ENCODE measurements at regions not wholly inside any gene's neighbourhood (a gene's known extent, or its start where the extent isn't known, plus 50 kb on each side); places are given as distances from the start of the nearest gene placed in this dataset.
A peak's percentile ranks its signal among the peaks of the same experiment; 100 is the strongest.

DNA sequence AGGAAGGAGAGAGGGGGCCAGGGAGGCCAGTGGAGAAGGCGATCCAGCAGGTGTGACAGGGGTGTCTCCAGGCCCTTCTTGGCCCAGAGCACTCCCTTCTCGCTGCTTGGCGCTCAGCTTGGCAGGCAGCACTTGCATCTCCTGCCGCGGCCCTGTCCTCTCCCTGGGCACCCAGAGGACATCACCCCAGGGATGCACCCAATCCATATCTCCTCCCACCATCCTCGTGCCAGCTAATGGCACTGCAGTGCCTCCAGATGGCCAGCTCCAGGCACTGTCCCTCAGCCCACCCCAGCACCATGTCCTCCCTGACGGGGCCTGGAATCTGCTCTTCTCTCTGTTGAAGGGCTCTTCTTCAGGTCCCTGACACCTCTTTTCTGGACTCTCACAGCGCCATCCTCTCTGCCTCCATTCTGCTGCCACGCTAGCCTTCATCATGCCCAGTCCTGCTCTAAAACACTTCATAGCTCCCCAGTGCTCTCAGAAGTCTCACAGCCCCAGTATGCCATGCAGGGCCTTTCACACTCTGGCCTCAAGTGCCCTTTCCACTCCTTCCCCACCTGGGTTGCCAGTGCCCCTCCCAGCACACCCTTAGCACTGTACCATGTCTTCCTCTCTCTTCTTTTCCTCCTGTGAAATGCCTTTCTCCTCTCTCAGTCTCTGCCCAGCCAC, 106.8 kb upstream of the SLC6A11 start:
- Histone ChIP-seq H3K27me3 (ENCODE audit: insufficient read depth, low read length) (peaks cover 22% of the 10 kb centered on the region), H3K4me3 (ENCODE audit: low read length in 2 of 2) (no peak overlapping the region), H3K9me3 (ENCODE audit: control insufficient read depth in 1 of 2, low read length in 2 of 2) (no peaks in the 10 kb centered on the region), H3K36me3 (ENCODE audit: insufficient read depth, low read length) (no peaks in the 10 kb centered on the region), H3K27ac (ENCODE audit: low read depth, low read length) (no peak overlapping the region), H3K4me1 (ENCODE audit: insufficient read depth, low read length) (peaks cover 4% of the 10 kb centered on the region)
- intact Hi-C loops (cut with micrococcal nuclease), result no loop called here
- peaks cover 0 to 8% (median 0%) of the 10 kb centered on the region in 8 donors for H3K9me3 Mint-ChIP-seq
- ChIA-PET CTCF (ENCODE audit: partially characterized antibody) (interaction anchor here (0.6 kb wide), 1 partner anchor 476 kb away, joined by 4 read pairs; no protein-coding TSS in a partner anchor), POLR2A (ENCODE audit: partially characterized antibody) (no interaction called here)
- no peak overlapping the region for H3K27ac Mint-ChIP-seq
- no peaks in the 10 kb centered on the region for H3K36me3 Mint-ChIP-seq
- peaks cover 3 to 9% (median 6%) of the 10 kb centered on the region in 4 donors for H3K4me1 Mint-ChIP-seq
- no peak for DNase-seq
- H3K27me3 Mint-ChIP-seq, result peaks cover 48 to 70% of the 10 kb centered on the region in 2 donors
- peak overlapping the region in 1 of 8 donors; percentile 44 for H3K4me3 Mint-ChIP-seq

GRCh38 chr3:10712121-10712520, 103.9 kb upstream of the SLC6A11 start:
- intact Hi-C loops (cut with micrococcal nuclease), result no loop called here
- Histone ChIP-seq H3K4me3 (ENCODE audit: low read length in 2 of 2) (no peak overlapping the region), H3K9me3 (ENCODE audit: control insufficient read depth in 1 of 2, low read length in 2 of 2) (no peaks in the 10 kb centered on the region), H3K4me1 (ENCODE audit: insufficient read depth, low read length) (no peaks in the 10 kb centered on the region), H3K27ac (ENCODE audit: low read depth, low read length) (no peak overlapping the region), H3K36me3 (ENCODE audit: insufficient read depth, low read length) (no peaks in the 10 kb centered on the region), H3K27me3 (ENCODE audit: insufficient read depth, low read length) (peaks cover 3% of the 10 kb centered on the region)
- H3K4me3 Mint-ChIP-seq, result no peak overlapping the region
- CTCF ChIA-PET (ENCODE audit: partially characterized antibody), result no interaction called here
- H3K27ac Mint-ChIP-seq, result no peak overlapping the region
- peaks cover 0 to 15% (median 4%) of the 10 kb centered on the region in 8 donors for H3K9me3 Mint-ChIP-seq
- H3K27me3 Mint-ChIP-seq, result peaks cover 26 to 43% of the 10 kb centered on the region in 2 donors
- POLR2A ChIA-PET (ENCODE audit: partially characterized antibody), result no interaction called here
- peaks cover 0 to 2% (median 1%) of the 10 kb centered on the region in 4 donors for H3K4me1 Mint-ChIP-seq
- H3K36me3 Mint-ChIP-seq, result no peaks in the 10 kb centered on the region
- no peak for DNase-seq

DNA sequence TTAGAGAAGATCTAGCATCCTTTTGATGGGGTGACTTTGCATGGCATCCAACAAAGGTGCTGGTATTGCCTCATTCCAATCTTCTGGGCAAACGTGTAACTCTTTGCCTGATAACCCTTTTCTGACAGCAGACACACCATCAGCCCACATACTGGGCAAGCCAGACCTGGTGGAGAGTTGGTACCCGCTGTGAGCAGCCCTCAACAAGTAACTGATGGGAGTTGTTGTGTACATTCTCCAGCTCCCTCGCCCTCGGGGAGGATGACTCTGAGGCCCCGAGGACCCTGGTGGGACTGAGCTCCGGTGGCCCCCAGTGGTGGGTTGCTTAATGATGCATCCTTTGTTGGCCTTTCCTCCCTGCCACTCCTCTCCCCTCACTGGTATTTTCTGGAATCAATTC, 102.4 kb upstream of the SLC6A11 start:
- Histone ChIP-seq H3K27me3 (ENCODE audit: insufficient read depth, low read length) (no peaks in the 10 kb centered on the region), H3K9me3 (ENCODE audit: control insufficient read depth in 1 of 2, low read length in 2 of 2) (no peaks in the 10 kb centered on the region), H3K4me3 (ENCODE audit: low read length in 2 of 2) (no peak overlapping the region), H3K27ac (ENCODE audit: low read depth, low read length) (no peak overlapping the region), H3K36me3 (ENCODE audit: insufficient read depth, low read length) (no peaks in the 10 kb centered on the region), H3K4me1 (ENCODE audit: insufficient read depth, low read length) (no peaks in the 10 kb centered on the region)
- Mint-ChIP-seq H3K4me3 (no peak overlapping the region), H3K27ac (no peak overlapping the region), H3K9me3 (peaks cover 0 to 15% (median 4%) of the 10 kb centered on the region in 8 donors), H3K36me3 (no peaks in the 10 kb centered on the region), H3K4me1 (no peaks in the 10 kb centered on the region), H3K27me3 (peaks cover 22 to 37% of the 10 kb centered on the region in 2 donors)
- CTCF ChIA-PET (ENCODE audit: partially characterized antibody), result no interaction called here
- no peak for DNase-seq
- intact Hi-C loops (cut with micrococcal nuclease), result no loop called here
- POLR2A ChIA-PET (ENCODE audit: partially characterized antibody), result no interaction called here

DNA sequence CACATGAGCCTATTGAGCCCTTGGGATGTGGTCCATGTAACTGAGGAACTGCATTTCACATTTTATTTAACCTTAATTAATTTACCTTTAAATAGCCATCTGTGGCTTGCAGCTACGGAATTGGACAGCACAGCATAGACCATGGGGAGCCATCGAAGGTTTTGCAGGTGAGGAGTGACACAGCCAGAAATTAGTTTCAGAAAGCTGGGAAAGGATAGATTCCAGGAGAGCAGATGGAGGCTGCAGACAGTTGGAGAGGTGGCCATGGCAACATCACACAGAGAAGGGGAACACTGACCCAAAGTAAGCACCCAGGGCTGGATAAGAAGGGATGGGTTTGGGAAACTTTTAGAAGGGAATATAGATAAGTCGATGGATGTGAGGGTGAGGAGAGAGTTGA, 100.1 kb upstream of the SLC6A11 start:
- Histone ChIP-seq H3K27ac (ENCODE audit: low read depth, low read length) (no peak overlapping the region), H3K9me3 (ENCODE audit: control insufficient read depth in 1 of 2, low read length in 2 of 2) (no peaks in the 10 kb centered on the region), H3K4me1 (ENCODE audit: insufficient read depth, low read length) (no peaks in the 10 kb centered on the region), H3K27me3 (ENCODE audit: insufficient read depth, low read length) (no peaks in the 10 kb centered on the region), H3K4me3 (ENCODE audit: low read length in 2 of 2) (no peak overlapping the region), H3K36me3 (ENCODE audit: insufficient read depth, low read length) (no peaks in the 10 kb centered on the region)
- ChIA-PET CTCF (ENCODE audit: partially characterized antibody) (interaction anchor here (1.5 kb wide), 1 partner anchor 23 kb away, joined by 3 read pairs; no protein-coding TSS in a partner anchor), POLR2A (ENCODE audit: partially characterized antibody) (no interaction called here)
- Mint-ChIP-seq H3K27ac (no peak overlapping the region), H3K36me3 (no peaks in the 10 kb centered on the region), H3K27me3 (peaks cover 12 to 21% of the 10 kb centered on the region in 2 donors), H3K4me1 (no peaks in the 10 kb centered on the region), H3K4me3 (no peak overlapping the region), H3K9me3 (peaks cover 0 to 15% (median 4%) of the 10 kb centered on the region in 8 donors)
- no peak for DNase-seq
- intact Hi-C loops (cut with micrococcal nuclease), result no loop called here

GRCh38 chr3:10716964-10717363, 99.1 kb upstream of the SLC6A11 start:
- DNase-seq, result no peak
- H3K27ac ChIP-seq (ENCODE audit: low read depth, low read length), result no peak overlapping the region
- Mint-ChIP-seq H3K27me3 (peaks cover 10 to 17% of the 10 kb centered on the region in 2 donors), H3K9me3 (peaks cover 0 to 15% (median 4%) of the 10 kb centered on the region in 8 donors), H3K4me1 (no peaks in the 10 kb centered on the region), H3K27ac (no peak overlapping the region), H3K36me3 (no peaks in the 10 kb centered on the region), H3K4me3 (no peak overlapping the region)
- CTCF ChIA-PET (ENCODE audit: partially characterized antibody), result interaction anchor here (0.7 kb wide), 1 partner anchor 42 kb away, joined by 3 read pairs; no protein-coding TSS in a partner anchor
- H3K4me1 ChIP-seq (ENCODE audit: insufficient read depth, low read length), result no peaks in the 10 kb centered on the region
- no peaks in the 10 kb centered on the region for H3K36me3 ChIP-seq (ENCODE audit: insufficient read depth, low read length)
- intact Hi-C loops (cut with micrococcal nuclease), result no loop called here
- H3K4me3 ChIP-seq (ENCODE audit: low read length in 2 of 2), result no peak overlapping the region
- H3K9me3 ChIP-seq (ENCODE audit: control insufficient read depth in 1 of 2, low read length in 2 of 2), result no peaks in the 10 kb centered on the region
- no peaks in the 10 kb centered on the region for H3K27me3 ChIP-seq (ENCODE audit: insufficient read depth, low read length)
- POLR2A ChIA-PET (ENCODE audit: partially characterized antibody), result no interaction called here

GRCh38 chr3:10717756-10718155, 98.3 kb upstream of the SLC6A11 start:
- H3K4me1 ChIP-seq (ENCODE audit: insufficient read depth, low read length), result no peaks in the 10 kb centered on the region
- no peaks in the 10 kb centered on the region for H3K27me3 ChIP-seq (ENCODE audit: insufficient read depth, low read length)
- Mint-ChIP-seq H3K4me1 (no peaks in the 10 kb centered on the region), H3K4me3 (no peak overlapping the region), H3K27ac (no peak overlapping the region), H3K36me3 (no peaks in the 10 kb centered on the region), H3K27me3 (peaks cover 7 to 13% of the 10 kb centered on the region in 2 donors), H3K9me3 (peaks cover 0 to 15% (median 4%) of the 10 kb centered on the region in 8 donors)
- H3K36me3 ChIP-seq (ENCODE audit: insufficient read depth, low read length), result no peaks in the 10 kb centered on the region
- no peak overlapping the region for H3K27ac ChIP-seq (ENCODE audit: low read depth, low read length)
- intact Hi-C loops (cut with micrococcal nuclease), result no loop called here
- H3K9me3 ChIP-seq (ENCODE audit: control insufficient read depth in 1 of 2, low read length in 2 of 2), result no peaks in the 10 kb centered on the region
- DNase-seq, result no peak
- no peak overlapping the region for H3K4me3 ChIP-seq (ENCODE audit: low read length in 2 of 2)
- ChIA-PET POLR2A (ENCODE audit: partially characterized antibody) (no interaction called here), CTCF (ENCODE audit: partially characterized antibody) (no interaction called here)

- H3K4me1 Mint-ChIP-seq, result no peaks in the 10 kb centered on the region
- no peaks in the 10 kb centered on the region for H3K4me1 ChIP-seq (ENCODE audit: insufficient read depth, low read length)
- H3K27ac ChIP-seq (ENCODE audit: low read depth, low read length), result no peak overlapping the region
- no peaks in the 10 kb centered on the region for H3K9me3 Mint-ChIP-seq
- H3K9me3 ChIP-seq (ENCODE audit: control insufficient read depth in 1 of 2, low read length in 2 of 2), result no peaks in the 10 kb centered on the region
- no peak for DNase-seq
- no peaks in the 10 kb centered on the region for H3K36me3 ChIP-seq (ENCODE audit: insufficient read depth, low read length)
- ChIA-PET POLR2A (ENCODE audit: partially characterized antibody) (no interaction called here), CTCF (ENCODE audit: partially characterized antibody) (interaction anchor here (0.9 kb wide), 1 partner anchor 18 kb away, joined by 3 read pairs; no protein-coding TSS in a partner anchor)
- intact Hi-C loops (cut with micrococcal nuclease), result no loop called here
- no peak overlapping the region for H3K4me3 ChIP-seq (ENCODE audit: low read length in 2 of 2)
- no peaks in the 10 kb centered on the region for H3K27me3 ChIP-seq (ENCODE audit: insufficient read depth, low read length)
- H3K27ac Mint-ChIP-seq, result no peak overlapping the region
- H3K27me3 Mint-ChIP-seq, result peaks cover 7 to 15% of the 10 kb centered on the region in 2 donors
- no peaks in the 10 kb centered on the region for H3K36me3 Mint-ChIP-seq
- no peak overlapping the region for H3K4me3 Mint-ChIP-seq
Observed at GRCh38 chr3:10721101-10721500, 94.9 kb upstream of the SLC6A11 start.
